GM18498 (cell line): ENCODE measurements at regions not wholly inside any gene's neighbourhood (a gene's known extent, or its start where the extent isn't known, plus 50 kb on each side); places are given as distances from the start of the nearest gene placed in this dataset.
"Not testable (repeated sequence)": the region's sequence is repeated elsewhere in the genome, so short reads cannot be mapped to it uniquely, and the experiment has no call there.

Experiments
- ATAC-seq: cut with Tn5 transposase; IDR thresholded peaks from one replicate; pipeline ENCODE4 v1.9.1; 2021; ENCODE audit warnings: mild to moderate bottlenecking, moderate library complexity; ENCODE audit not compliant: unreplicated experiment

GRCh38 chr9:129296195-129296594 is 118.1 kb upstream of the IER5L start:
- ATAC-seq, result not testable (repeated sequence)

- ATAC-seq, result no peak
Measured at GRCh38 chr9:129291041-129291501, 113.0 kb upstream of the IER5L start.

GRCh38 chr9:129290606-129291005 is 112.5 kb upstream of the IER5L start:
- no peak for ATAC-seq

- ATAC-seq, result no peak
Measured at GRCh38 chr9:129289883-129290282, 111.8 kb upstream of the IER5L start.

- no peak for ATAC-seq
Measured at GRCh38 chr9:129289131-129289731, 111.2 kb upstream of the IER5L start.

GRCh38 chr9:129287619-129288305 is 109.7 kb upstream of the IER5L start:
- no peak for ATAC-seq

GRCh38 chr9:129285979-129286772 is 108.1 kb upstream of the IER5L start:
- ATAC-seq, result no peak

GRCh38 chr9:129285382-129285781 is 107.3 kb upstream of the IER5L start:
- no peak for ATAC-seq

GRCh38 chr9:129284607-129285291 is 106.7 kb upstream of the IER5L start:
- no peak for ATAC-seq

- ATAC-seq, result no peak
Measured at GRCh38 chr9:129283705-129284606, 105.9 kb upstream of the IER5L start.

- no peak for ATAC-seq
Measured at GRCh38 chr9:129283291-129283691, 105.2 kb upstream of the IER5L start.

- no peak for ATAC-seq
Measured at GRCh38 chr9:129282731-129283211, 104.7 kb upstream of the IER5L start.

- no peak for ATAC-seq
Measured at GRCh38 chr9:129282272-129282671, 104.2 kb upstream of the IER5L start.

- no peak for ATAC-seq
Measured at GRCh38 chr9:129281506-129282145, 103.6 kb upstream of the IER5L start.

- ATAC-seq, result no peak
Measured at GRCh38 chr9:129280623-129281271, 102.7 kb upstream of the IER5L start.

GRCh38 chr9:129280236-129280622 is 102.2 kb upstream of the IER5L start:
- no peak for ATAC-seq

- no peak for ATAC-seq
Measured at GRCh38 chr9:129278391-129279237, 100.6 kb upstream of the IER5L start.
